Panc1 (cell line): ENCODE measurements at regions not wholly inside any gene's neighbourhood (a gene's known extent, or its start where the extent isn't known, plus 50 kb on each side); places are given as distances from the start of the nearest gene placed in this dataset.

ENCODE experiments used
- ATAC-seq: fragments of 200-7000 bp; cut with Tn5 transposase; 2 replicates; pipeline ENCODE4 v1.9.1; 2020; ENCODE audit warnings: mild to moderate bottlenecking, moderate library complexity
- BruUV-seq: library from RNA; stranded (reverse); fragments of 400-500 nt; replicated peaks from 2 replicates; lab custom pipeline; 2021; lab: Mats Ljungman, UMichigan
- CTCF ChIA-PET: fragments of 300-600 bp; sonication (Branson Sonifier 250); formaldehyde crosslinking; loops from one replicate; lab custom pipeline; 2022; ENCODE audit warnings: antibody characterized with exemption; lab: Charles Lee
- POLR2A ChIA-PET: fragments of 300-600 bp; sonication (Branson Sonifier 250); formaldehyde crosslinking; loops from one replicate; lab custom pipeline; 2022; ENCODE audit warnings: antibody characterized with exemption; lab: Charles Lee
- DNase-seq: peaks from one replicate; pipeline ENCODE4 v3.0.0-alpha.2; 2010; ENCODE audit warnings: low read depth, low spot score
- H3K27ac ChIP-seq: 2 replicates; pipeline ENCODE4 v1.5.1; 2011; ENCODE audit warnings: mild to moderate bottlenecking, low read length, inconsistent platforms
- H3K27me3 ChIP-seq: fragments of 200-500 bp; sonication (Bioruptor generic); 2 replicates; pipeline ENCODE4 v1.6.0; 2014; ENCODE audit warnings: low read length, inconsistent platforms; ENCODE audit not compliant: control insufficient read depth, insufficient read depth
- H3K36me3 ChIP-seq: fragments of 200-500 bp; sonication (Bioruptor generic); 2 replicates; pipeline ENCODE4 v1.5.1; 2014; ENCODE audit warnings: inconsistent platforms, mild to moderate bottlenecking, low read length, moderate library complexity; ENCODE audit not compliant: control insufficient read depth, insufficient read depth
- H3K4me1 ChIP-seq: 2 replicates; pipeline ENCODE4 v1.5.1; 2011; ENCODE audit warnings: inconsistent platforms, mild to moderate bottlenecking, low read length, moderate library complexity; ENCODE audit not compliant: control insufficient read depth, insufficient read depth
- H3K4me3 ChIP-seq, 2 experiments: 2 replicates each; pipeline ENCODE4 v1.5.1; 2011 to 2012; ENCODE audit warnings: low read depth in 2 of 2, low read length in 2 of 2, mild to moderate bottlenecking in 2 of 2, inconsistent platforms in 1 of 2, moderate library complexity in 1 of 2
- H3K9me3 ChIP-seq: fragments of 200-500 bp; sonication (Bioruptor generic); 2 replicates; pipeline ENCODE4 v1.5.1; 2014; ENCODE audit warnings: low read depth, mild to moderate bottlenecking, inconsistent platforms, low read length, moderate library complexity; ENCODE audit not compliant: control insufficient read depth, insufficient read depth
- POLR2AphosphoS5 ChIP-seq: IDR thresholded peaks from 2 replicates; pipeline ENCODE4 v1.6.1; 2012; ENCODE audit warnings: mild to moderate bottlenecking, low read depth, low read length, moderate library complexity
- SIN3A ChIP-seq: IDR thresholded peaks from 2 replicates; pipeline ENCODE4 v1.6.1; 2012; ENCODE audit warnings: low read depth, mild to moderate bottlenecking, low read length, moderate library complexity, borderline replicate concordance; ENCODE audit not compliant: insufficient read depth
- TCF7L2 ChIP-seq: IDR thresholded peaks from 2 replicates; pipeline ENCODE4 v1.6.1; 2011; ENCODE audit warnings: mild to moderate bottlenecking, low read depth, low read length, inconsistent platforms
- in situ Hi-C: cut with HindIII; loops from 2 replicates; pipeline ENCODE4 v1.10.0; 2016; ENCODE audit warnings: low sequenced_read_pairs, low pct_unique_long_range_greater_than_20kb
- intact Hi-C: fragments of 100-400 bp; cut with micrococcal nuclease; formaldehyde crosslinking; loops from one replicate; pipeline ENCODE4 v1.10.0; 2022; ENCODE audit not compliant: unreplicated experiment
- TF ChIP-seq, protein P1 (sequence below): fragments of 450-650 bp; IDR thresholded peaks from 2 replicates; pipeline ENCODE4 v1.5.1; 2017; ENCODE audit warnings: mild to moderate bottlenecking
- TF ChIP-seq, protein P2 (sequence below), 2 experiments: IDR thresholded peaks; 2 replicates each; pipeline ENCODE4 v1.6.1; 2011 to 2012; ENCODE audit warnings: low read depth in 2 of 2, control low read depth in 1 of 2, low read length in 1 of 2, mild to moderate bottlenecking in 1 of 2, moderate library complexity in 1 of 2; ENCODE audit not compliant: insufficient read depth in 1 of 2

DNA sequence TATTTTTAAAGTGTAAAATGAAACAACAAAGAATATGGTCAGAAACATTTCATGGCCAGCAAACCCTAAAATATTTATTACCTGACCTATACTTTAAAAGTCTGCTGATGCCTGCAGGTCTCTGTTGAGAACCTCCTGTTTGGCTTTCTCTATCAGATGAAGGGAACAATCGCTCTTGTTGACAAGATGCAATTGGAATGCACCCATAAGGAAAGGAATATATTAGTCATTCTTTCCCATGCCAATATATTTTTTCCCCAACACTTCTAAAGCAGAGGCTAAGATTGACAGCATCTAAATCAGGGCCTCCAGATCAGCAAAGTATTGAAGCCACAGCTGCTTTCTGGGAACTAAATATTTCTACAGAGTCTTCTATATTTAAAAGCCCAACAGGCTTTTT lies 897.8 kb downstream of the EPHA7 start:
- TF ChIP-seq SIN3A (no peak), TCF7L2 (no peak), POLR2AphosphoS5 (no peak)
- TF ChIP-seq, protein P1, sequence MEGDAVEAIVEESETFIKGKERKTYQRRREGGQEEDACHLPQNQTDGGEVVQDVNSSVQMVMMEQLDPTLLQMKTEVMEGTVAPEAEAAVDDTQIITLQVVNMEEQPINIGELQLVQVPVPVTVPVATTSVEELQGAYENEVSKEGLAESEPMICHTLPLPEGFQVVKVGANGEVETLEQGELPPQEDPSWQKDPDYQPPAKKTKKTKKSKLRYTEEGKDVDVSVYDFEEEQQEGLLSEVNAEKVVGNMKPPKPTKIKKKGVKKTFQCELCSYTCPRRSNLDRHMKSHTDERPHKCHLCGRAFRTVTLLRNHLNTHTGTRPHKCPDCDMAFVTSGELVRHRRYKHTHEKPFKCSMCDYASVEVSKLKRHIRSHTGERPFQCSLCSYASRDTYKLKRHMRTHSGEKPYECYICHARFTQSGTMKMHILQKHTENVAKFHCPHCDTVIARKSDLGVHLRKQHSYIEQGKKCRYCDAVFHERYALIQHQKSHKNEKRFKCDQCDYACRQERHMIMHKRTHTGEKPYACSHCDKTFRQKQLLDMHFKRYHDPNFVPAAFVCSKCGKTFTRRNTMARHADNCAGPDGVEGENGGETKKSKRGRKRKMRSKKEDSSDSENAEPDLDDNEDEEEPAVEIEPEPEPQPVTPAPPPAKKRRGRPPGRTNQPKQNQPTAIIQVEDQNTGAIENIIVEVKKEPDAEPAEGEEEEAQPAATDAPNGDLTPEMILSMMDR = no peak
- TF ChIP-seq, protein P2, sequence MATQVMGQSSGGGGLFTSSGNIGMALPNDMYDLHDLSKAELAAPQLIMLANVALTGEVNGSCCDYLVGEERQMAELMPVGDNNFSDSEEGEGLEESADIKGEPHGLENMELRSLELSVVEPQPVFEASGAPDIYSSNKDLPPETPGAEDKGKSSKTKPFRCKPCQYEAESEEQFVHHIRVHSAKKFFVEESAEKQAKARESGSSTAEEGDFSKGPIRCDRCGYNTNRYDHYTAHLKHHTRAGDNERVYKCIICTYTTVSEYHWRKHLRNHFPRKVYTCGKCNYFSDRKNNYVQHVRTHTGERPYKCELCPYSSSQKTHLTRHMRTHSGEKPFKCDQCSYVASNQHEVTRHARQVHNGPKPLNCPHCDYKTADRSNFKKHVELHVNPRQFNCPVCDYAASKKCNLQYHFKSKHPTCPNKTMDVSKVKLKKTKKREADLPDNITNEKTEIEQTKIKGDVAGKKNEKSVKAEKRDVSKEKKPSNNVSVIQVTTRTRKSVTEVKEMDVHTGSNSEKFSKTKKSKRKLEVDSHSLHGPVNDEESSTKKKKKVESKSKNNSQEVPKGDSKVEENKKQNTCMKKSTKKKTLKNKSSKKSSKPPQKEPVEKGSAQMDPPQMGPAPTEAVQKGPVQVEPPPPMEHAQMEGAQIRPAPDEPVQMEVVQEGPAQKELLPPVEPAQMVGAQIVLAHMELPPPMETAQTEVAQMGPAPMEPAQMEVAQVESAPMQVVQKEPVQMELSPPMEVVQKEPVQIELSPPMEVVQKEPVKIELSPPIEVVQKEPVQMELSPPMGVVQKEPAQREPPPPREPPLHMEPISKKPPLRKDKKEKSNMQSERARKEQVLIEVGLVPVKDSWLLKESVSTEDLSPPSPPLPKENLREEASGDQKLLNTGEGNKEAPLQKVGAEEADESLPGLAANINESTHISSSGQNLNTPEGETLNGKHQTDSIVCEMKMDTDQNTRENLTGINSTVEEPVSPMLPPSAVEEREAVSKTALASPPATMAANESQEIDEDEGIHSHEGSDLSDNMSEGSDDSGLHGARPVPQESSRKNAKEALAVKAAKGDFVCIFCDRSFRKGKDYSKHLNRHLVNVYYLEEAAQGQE (IDR thresholded peaks at IDR 0.05; ENCODE audit: insufficient read depth in 1 of 2, low read depth in 2 of 2, low read length in 1 of 2) = no peak
- DNase-seq (no peak), ATAC-seq (no peak)
- H3K27ac ChIP-seq = no peak overlapping the region
- in situ Hi-C loops = no loop called here
- BruUV-seq = no TSS peak
- no peaks in the 10 kb centered on the region; the same call in 1 of the 2 replicates for H3K36me3 ChIP-seq
- H3K27me3 ChIP-seq = no peaks in the 10 kb centered on the region
- no peaks in the 10 kb centered on the region for H3K4me1 ChIP-seq
- H3K9me3 ChIP-seq = 0 out of 2 replicates have a peak, but pooled peaks cover 4% of the 10 kb centered on the region
- no peak overlapping the region for H3K4me3 ChIP-seq
- ChIA-PET CTCF (no interaction called here), POLR2A (no interaction called here)
- intact Hi-C loops = no loop called here

DNA sequence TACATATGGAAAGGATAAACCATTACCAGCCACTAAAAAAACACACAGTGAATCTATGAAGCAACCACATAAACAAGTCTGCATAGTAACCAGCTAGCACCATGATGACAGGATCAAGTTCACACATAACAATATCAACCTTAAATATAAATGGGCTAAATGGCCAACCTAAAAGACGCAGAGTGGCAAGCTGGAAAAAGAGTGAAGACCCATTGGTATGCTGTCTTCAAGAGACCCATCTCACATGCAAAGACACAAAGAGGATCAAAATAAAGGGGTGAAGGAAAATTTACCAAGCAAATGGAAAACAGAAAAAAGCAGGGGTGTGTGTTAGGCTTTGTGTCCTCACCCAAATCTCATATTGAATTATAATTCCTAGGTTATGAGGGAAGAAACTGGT lies 909.2 kb downstream of the EPHA7 start:
- no peak for DNase-seq

More for the DNA sequence above, 909.2 kb downstream of the EPHA7 start:
- BruUV-seq = no TSS peak
- ChIA-PET CTCF (no interaction called here), POLR2A (no interaction called here)
- no peaks in the 10 kb centered on the region; the same call in 1 of the 2 replicates for H3K9me3 ChIP-seq
- no peak overlapping the region for H3K4me3 ChIP-seq
- intact Hi-C loops (no loop called here), in situ Hi-C loops (no loop called here)
- no peaks in the 10 kb centered on the region for H3K4me1 ChIP-seq
- no peaks in the 10 kb centered on the region for H3K36me3 ChIP-seq
- no peaks in the 10 kb centered on the region for H3K27me3 ChIP-seq
- H3K27ac ChIP-seq = no peak overlapping the region
- ATAC-seq = no peak
- TF ChIP-seq, protein P1 = no peak
- TF ChIP-seq, protein P2 (IDR thresholded peaks at IDR 0.05; ENCODE audit: insufficient read depth in 1 of 2, low read depth in 2 of 2, low read length in 1 of 2) = no peak
- TF ChIP-seq POLR2AphosphoS5 (no peak), SIN3A (no peak), TCF7L2 (no peak)
